Gastrocnemius medialis (tissue), 4 donors: ENCODE measurements at regions not wholly inside any gene's neighbourhood (a gene's known extent, or its start where the extent isn't known, plus 50 kb on each side); places are given as distances from the start of the nearest gene placed in this dataset.

ENCODE experiments used
- CTCF ChIP-seq, 5 experiments: fragments of 450-650 bp in 3 of 5; fragments of 200-600 bp in 2 of 5; sonication (generic) in 2 of 5; IDR thresholded peaks in 4 of 5; conservative IDR thresholded peaks in 1 of 5; 1 replicate in 4 of 5; 2 replicates in 1 of 5; pipeline ENCODE4 v1.5.1; 2016 to 2019; ENCODE audit warnings: antibody characterized with exemption in 5 of 5, mild to moderate bottlenecking in 3 of 5, moderate library complexity in 3 of 5
- POLR2A ChIP-seq, 2 donors: fragments of 450-650 bp; IDR thresholded peaks; one replicate each; pipeline ENCODE4 v1.6.1; 2017; ENCODE audit warnings: antibody characterized with exemption in 2 of 2, mild to moderate bottlenecking in 2 of 2, moderate library complexity in 2 of 2

- TF ChIP-seq POLR2A (IDR thresholded peaks at IDR 0.05) (no peak), CTCF (IDR thresholded peaks at IDR 0.05 in 4 of 5, conservative IDR thresholded peaks at IDR 0.05 in 1 of 5) (no peak)
These were observed 236.9 kb downstream of the RBM43 start for GRCh38 chr2:151024696-151025251.
